GM10248 (cell line): ENCODE measurements at regions not wholly inside any gene's neighbourhood (a gene's known extent, or its start where the extent isn't known, plus 50 kb on each side); places are given as distances from the start of the nearest gene placed in this dataset.

Experiments used
- CTCF ChIA-PET: fragments of 300-600 bp; sonication (Branson Sonifier 250); formaldehyde crosslinking; extraction: SDS; loops from one replicate; lab custom pipeline; 2021; ENCODE audit warnings: antibody characterized with exemption; lab: Yijun Ruan, JAX
- POLR2A ChIA-PET: fragments of 350-650 bp; sonication (Branson Sonifier 250); formaldehyde crosslinking; extraction: SDS; loops from one replicate; lab custom pipeline; 2020; ENCODE audit warnings: antibody characterized with exemption; lab: Yijun Ruan, JAX
- DNase-seq: peaks from one replicate; pipeline ENCODE4 v3.0.0; 2012; ENCODE audit errors: extremely low spot score
- CTCF ChIP-seq: IDR thresholded peaks from 2 replicates; pipeline ENCODE4 v1.5.1; 2012; ENCODE audit warnings: mild to moderate bottlenecking, low read depth; ENCODE audit errors: extremely low read depth, missing control alignments, control extremely low read depth

- no peak for TF ChIP-seq CTCF
- no peak for DNase-seq
- ChIA-PET POLR2A (no interaction called here), CTCF (no interaction called here)
Measured at GRCh38 chr16:80059836-80060235, 459.3 kb upstream of the MAF start.

GRCh38 chr16:80058214-80058613, 457.7 kb upstream of the MAF start:
- CTCF ChIA-PET, result interaction anchor here (1.4 to 1.9 kb wide), 2 partner anchors 8 to 19 kb away, joined by 3 to 4 read pairs; no protein-coding TSS in a partner anchor
- DNase-seq, result no peak
- POLR2A ChIA-PET, result no interaction called here
- no peak for TF ChIP-seq CTCF

- POLR2A ChIA-PET, result no interaction called here
Measured at GRCh38 chr16:80056324-80056723, 455.8 kb upstream of the MAF start.

GRCh38 chr16:80055831-80056230, 455.3 kb upstream of the MAF start:
- ChIA-PET POLR2A (no interaction called here), CTCF (interaction anchor here (1.4 kb wide), 1 partner anchor 9 kb away, joined by 5 read pairs; no protein-coding TSS in a partner anchor)
- DNase-seq, result no peak
- TF ChIP-seq CTCF, result no peak

More at GRCh38 chr16:80056324-80056723, 455.8 kb upstream of the MAF start:
- no peak for DNase-seq
- CTCF ChIA-PET, result interaction anchor here (1.4 kb wide), 1 partner anchor 9 kb away, joined by 5 read pairs; no protein-coding TSS in a partner anchor
- no peak for TF ChIP-seq CTCF

- no peak for TF ChIP-seq CTCF
- DNase-seq, result no peak
- ChIA-PET CTCF (interaction anchor here (1.4 kb wide), 1 partner anchor 8 kb away, joined by 5 read pairs; no protein-coding TSS in a partner anchor), POLR2A (no interaction called here)
Measured at GRCh38 chr16:80054647-80055046, 454.1 kb upstream of the MAF start.

- CTCF ChIA-PET, result interaction anchor here (0.7 kb wide), 1 partner anchor 10 kb away, joined by 3 read pairs; no protein-coding TSS in a partner anchor
- POLR2A ChIA-PET, result no interaction called here
- DNase-seq, result no peak
- TF ChIP-seq CTCF, result no peak
Measured at GRCh38 chr16:80051040-80051439, 450.5 kb upstream of the MAF start.
